ENCODE measurements at regions not wholly inside any gene's neighbourhood (a gene's known extent, or its start where the extent isn't known, plus 50 kb on each side); places are given as distances from the start of the nearest gene placed in this dataset.
"Not testable (repeated sequence)": the region's sequence is repeated elsewhere in the genome, so short reads cannot be mapped to it uniquely, and the experiment has no call there.

DNA sequence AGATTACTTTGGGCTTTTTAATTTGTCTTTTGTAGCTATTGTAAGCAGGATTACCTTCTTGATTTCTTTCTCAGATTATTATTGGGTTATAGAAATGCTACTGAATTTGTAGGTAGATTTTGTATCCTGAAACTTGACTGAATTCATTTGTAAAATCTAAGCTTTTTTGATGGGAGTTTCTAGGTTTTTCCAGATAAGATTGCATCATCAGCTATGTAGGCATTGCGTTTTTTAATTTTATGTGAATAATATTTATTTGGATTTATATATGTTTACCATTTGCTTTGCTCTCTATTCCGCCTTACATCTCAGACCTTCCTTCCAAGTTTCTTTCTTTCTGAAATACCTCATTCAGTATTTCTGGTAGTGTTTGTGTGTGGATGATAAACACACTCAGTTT lies 351.7 kb upstream of the ANKRD30A start:
- Histone ChIP-seq H3K9ac (ENCODE audit: low read depth in 1 of 2, low read length in 2 of 2) (no peak overlapping the region), H3K27ac (ENCODE audit: low read depth, low read length) (no peak overlapping the region), H3K36me3 (ENCODE audit: control insufficient read depth in 1 of 2, insufficient read depth in 2 of 2, low read length in 2 of 2) (no peaks in the 10 kb centered on the region), H3K27me3 (ENCODE audit: control insufficient read depth in 1 of 2, insufficient read depth in 2 of 2, low read length in 2 of 2) (no peaks in the 10 kb centered on the region), H3K9me3 (ENCODE audit: control insufficient read depth in 1 of 2, low read length in 2 of 2) (no peaks in the 10 kb centered on the region), H3K4me3 (ENCODE audit: low read depth in 1 of 2, low read length in 2 of 2) (no peak overlapping the region), H3K4me1 (ENCODE audit: control insufficient read depth in 1 of 2, insufficient read depth in 2 of 2, low read length in 2 of 2) (no peaks in the 10 kb centered on the region)

DNA sequence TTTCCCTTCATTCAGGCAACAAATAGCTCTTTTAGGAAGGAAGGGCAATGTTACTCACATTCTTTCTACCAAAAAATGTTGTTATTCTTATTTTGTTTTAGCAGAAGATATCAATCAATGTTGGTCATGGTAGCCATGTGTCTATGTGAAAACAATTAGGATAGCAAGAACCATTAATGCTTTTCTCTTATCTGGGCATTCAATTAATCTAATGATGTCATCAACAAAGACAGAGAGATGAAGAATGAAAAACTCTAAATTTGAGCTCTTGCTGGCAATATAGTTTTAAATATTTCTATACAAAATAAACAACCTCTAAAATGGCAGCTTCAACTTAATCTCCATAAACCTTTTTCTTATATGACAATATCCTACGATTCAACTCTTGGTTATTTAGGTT lies 353.7 kb upstream of the ANKRD30A start:
- H3K4me1 ChIP-seq (ENCODE audit: control insufficient read depth in 1 of 2, insufficient read depth in 2 of 2, low read length in 2 of 2), result no peaks in the 10 kb centered on the region
- H3K36me3 ChIP-seq (ENCODE audit: control insufficient read depth in 1 of 2, insufficient read depth in 2 of 2, low read length in 2 of 2), result no peaks in the 10 kb centered on the region
- no peaks in the 10 kb centered on the region for H3K27me3 ChIP-seq (ENCODE audit: control insufficient read depth in 1 of 2, insufficient read depth in 2 of 2, low read length in 2 of 2)
- H3K9me3 ChIP-seq (ENCODE audit: control insufficient read depth in 1 of 2, low read length in 2 of 2), result no peaks in the 10 kb centered on the region
- H3K27ac ChIP-seq (ENCODE audit: low read depth, low read length), result no peak overlapping the region
- no peak overlapping the region for H3K9ac ChIP-seq (ENCODE audit: low read depth in 1 of 2, low read length in 2 of 2)
- H3K4me3 ChIP-seq (ENCODE audit: low read depth in 1 of 2, low read length in 2 of 2), result no peak overlapping the region

- not testable (repeated sequence) for H3K27ac ChIP-seq (ENCODE audit: low read depth, low read length); H3K9me3 ChIP-seq (ENCODE audit: control insufficient read depth in 1 of 2, low read length in 2 of 2); H3K36me3 ChIP-seq (ENCODE audit: control insufficient read depth in 1 of 2, insufficient read depth in 2 of 2, low read length in 2 of 2); H3K9ac ChIP-seq (ENCODE audit: low read depth in 1 of 2, low read length in 2 of 2); H3K27me3 ChIP-seq (ENCODE audit: control insufficient read depth in 1 of 2, insufficient read depth in 2 of 2, low read length in 2 of 2); H3K4me3 ChIP-seq (ENCODE audit: low read depth in 1 of 2, low read length in 2 of 2); H3K4me1 ChIP-seq (ENCODE audit: control insufficient read depth in 1 of 2, insufficient read depth in 2 of 2, low read length in 2 of 2)
Observed at GRCh38 chr10:36769741-36770140, 355.7 kb upstream of the ANKRD30A start.

DNA sequence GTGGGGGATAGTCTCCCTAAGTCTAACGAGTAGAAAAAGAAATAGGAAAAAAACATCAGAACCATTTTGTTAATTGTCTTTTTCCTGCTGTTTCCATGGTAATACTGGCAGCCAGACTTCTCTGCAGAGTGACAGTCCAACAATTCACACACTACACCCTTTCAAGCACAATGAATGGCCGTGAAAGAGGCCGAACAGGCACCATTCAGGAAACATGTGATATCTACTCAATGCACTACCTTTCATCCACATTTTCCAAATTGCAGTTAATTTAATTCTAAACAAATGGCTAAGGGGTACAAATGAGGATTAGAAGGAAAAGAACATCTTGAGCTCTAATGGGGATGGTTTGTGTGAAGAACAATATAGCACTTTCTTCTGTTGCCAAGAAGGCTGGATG lies 358.5 kb upstream of the ANKRD30A start:
- no peaks in the 10 kb centered on the region for H3K27me3 ChIP-seq (ENCODE audit: control insufficient read depth in 1 of 2, insufficient read depth in 2 of 2, low read length in 2 of 2)
- no peaks in the 10 kb centered on the region for H3K4me1 ChIP-seq (ENCODE audit: control insufficient read depth in 1 of 2, insufficient read depth in 2 of 2, low read length in 2 of 2)
- H3K36me3 ChIP-seq (ENCODE audit: control insufficient read depth in 1 of 2, insufficient read depth in 2 of 2, low read length in 2 of 2), result no peaks in the 10 kb centered on the region
- H3K9me3 ChIP-seq (ENCODE audit: control insufficient read depth in 1 of 2, low read length in 2 of 2), result peaks cover 0 to 2% of the 10 kb centered on the region in 2 donors
- H3K27ac ChIP-seq (ENCODE audit: low read depth, low read length), result no peak overlapping the region
- H3K9ac ChIP-seq (ENCODE audit: low read depth in 1 of 2, low read length in 2 of 2), result no peak overlapping the region
- no peak overlapping the region for H3K4me3 ChIP-seq (ENCODE audit: low read depth in 1 of 2, low read length in 2 of 2)

DNA sequence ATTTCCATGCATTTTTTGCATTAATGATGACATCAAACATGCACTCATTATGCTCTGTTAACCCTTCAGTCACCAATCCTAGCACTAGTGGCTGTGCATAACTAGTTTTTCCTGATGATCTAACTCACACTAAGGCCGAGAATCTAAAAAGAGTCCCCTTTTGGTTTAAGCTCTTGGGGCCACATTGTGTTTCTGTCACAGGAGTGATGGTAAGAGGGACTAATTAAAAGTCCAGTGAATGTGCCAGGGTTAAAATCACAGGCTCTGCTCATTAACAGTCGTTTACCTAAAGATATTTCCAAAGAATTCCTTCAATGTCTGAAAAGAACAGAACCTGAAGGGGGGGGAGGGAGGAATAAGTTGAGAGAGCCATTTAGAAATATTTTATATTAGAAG lies 359.0 kb upstream of the ANKRD30A start:
- Histone ChIP-seq H3K4me1 (ENCODE audit: control insufficient read depth in 1 of 2, insufficient read depth in 2 of 2, low read length in 2 of 2) (no peaks in the 10 kb centered on the region), H3K27ac (ENCODE audit: low read depth, low read length) (no peak overlapping the region), H3K9ac (ENCODE audit: low read depth in 1 of 2, low read length in 2 of 2) (no peak overlapping the region), H3K27me3 (ENCODE audit: control insufficient read depth in 1 of 2, insufficient read depth in 2 of 2, low read length in 2 of 2) (no peaks in the 10 kb centered on the region), H3K4me3 (ENCODE audit: low read depth in 1 of 2, low read length in 2 of 2) (no peak overlapping the region), H3K36me3 (ENCODE audit: control insufficient read depth in 1 of 2, insufficient read depth in 2 of 2, low read length in 2 of 2) (no peaks in the 10 kb centered on the region), H3K9me3 (ENCODE audit: control insufficient read depth in 1 of 2, low read length in 2 of 2) (peaks cover 0 to 2% of the 10 kb centered on the region in 2 donors)

DNA sequence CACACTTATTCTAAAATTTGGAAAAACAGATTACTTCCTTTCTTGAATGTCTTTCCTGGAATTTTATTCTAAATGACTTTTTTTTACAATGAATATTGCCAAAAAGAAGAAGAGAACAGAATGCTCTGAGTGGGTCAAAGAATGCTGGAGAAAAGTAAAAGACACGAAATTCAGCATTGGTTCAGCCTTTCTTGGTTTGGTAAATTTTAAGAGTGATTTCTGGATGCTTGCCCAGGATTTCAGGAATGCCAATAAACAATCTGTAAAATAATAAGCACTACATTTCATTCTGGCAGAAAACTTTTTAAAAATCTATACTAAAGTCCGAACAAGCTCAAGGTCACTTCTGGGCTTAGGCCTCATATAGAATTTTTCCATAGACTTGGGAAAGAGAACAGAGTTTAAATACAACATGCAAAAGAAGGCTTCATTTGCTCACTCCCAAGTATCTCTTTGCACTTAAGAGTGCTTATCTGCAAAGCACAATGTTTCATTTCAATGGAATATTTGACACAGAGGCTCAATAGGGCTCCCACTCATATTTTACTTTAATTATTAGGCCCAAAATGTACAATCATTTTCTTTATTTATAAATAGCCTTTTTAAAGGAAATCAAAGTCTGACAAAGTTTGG lies 359.5 kb upstream of the ANKRD30A start:
- H3K9me3 ChIP-seq (ENCODE audit: control insufficient read depth in 1 of 2, low read length in 2 of 2), result peaks cover 0 to 2% of the 10 kb centered on the region in 2 donors
- no peak overlapping the region for H3K4me3 ChIP-seq (ENCODE audit: low read depth in 1 of 2, low read length in 2 of 2)
- H3K27ac ChIP-seq (ENCODE audit: low read depth, low read length), result no peak overlapping the region
- H3K4me1 ChIP-seq (ENCODE audit: control insufficient read depth in 1 of 2, insufficient read depth in 2 of 2, low read length in 2 of 2), result no peaks in the 10 kb centered on the region
- no peaks in the 10 kb centered on the region for H3K36me3 ChIP-seq (ENCODE audit: control insufficient read depth in 1 of 2, insufficient read depth in 2 of 2, low read length in 2 of 2)
- no peak overlapping the region for H3K9ac ChIP-seq (ENCODE audit: low read depth in 1 of 2, low read length in 2 of 2)
- no peaks in the 10 kb centered on the region for H3K27me3 ChIP-seq (ENCODE audit: control insufficient read depth in 1 of 2, insufficient read depth in 2 of 2, low read length in 2 of 2)

DNA sequence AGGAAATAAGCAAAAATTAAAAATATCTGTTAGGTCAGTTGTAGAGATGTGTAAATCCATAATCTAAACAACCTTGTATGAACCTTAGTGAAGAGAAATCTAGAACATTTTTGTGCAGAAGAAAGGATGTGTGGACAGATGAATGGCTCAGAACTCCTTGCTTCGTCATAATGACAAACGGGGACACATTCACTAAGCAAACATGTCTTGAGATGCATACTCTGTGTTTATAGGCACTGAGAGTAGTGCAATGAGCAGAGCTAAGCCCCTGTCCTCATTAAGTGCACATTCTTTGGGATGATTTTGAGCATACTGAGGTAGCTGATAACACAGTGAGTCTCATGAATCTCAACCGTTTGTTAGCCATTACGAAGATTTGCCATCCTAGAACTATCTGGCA lies 360.6 kb upstream of the ANKRD30A start:
- Histone ChIP-seq H3K9me3 (ENCODE audit: control insufficient read depth in 1 of 2, low read length in 2 of 2) (peaks cover 0 to 2% of the 10 kb centered on the region in 2 donors), H3K9ac (ENCODE audit: low read depth in 1 of 2, low read length in 2 of 2) (no peak overlapping the region), H3K27me3 (ENCODE audit: control insufficient read depth in 1 of 2, insufficient read depth in 2 of 2, low read length in 2 of 2) (no peaks in the 10 kb centered on the region), H3K4me3 (ENCODE audit: low read depth in 1 of 2, low read length in 2 of 2) (no peak overlapping the region), H3K36me3 (ENCODE audit: control insufficient read depth in 1 of 2, insufficient read depth in 2 of 2, low read length in 2 of 2) (no peaks in the 10 kb centered on the region), H3K4me1 (ENCODE audit: control insufficient read depth in 1 of 2, insufficient read depth in 2 of 2, low read length in 2 of 2) (no peaks in the 10 kb centered on the region), H3K27ac (ENCODE audit: low read depth, low read length) (no peak overlapping the region)

GRCh38 chr10:36761121-36761520 lies 364.3 kb upstream of the ANKRD30A start:
- H3K36me3 ChIP-seq (ENCODE audit: control insufficient read depth in 1 of 2, insufficient read depth in 2 of 2, low read length in 2 of 2), result no peaks in the 10 kb centered on the region
- no peak overlapping the region for H3K9ac ChIP-seq (ENCODE audit: low read depth in 1 of 2, low read length in 2 of 2)
- H3K27ac ChIP-seq (ENCODE audit: low read depth, low read length), result no peak overlapping the region
- peaks cover 0 to 2% of the 10 kb centered on the region in 2 donors for H3K9me3 ChIP-seq (ENCODE audit: control insufficient read depth in 1 of 2, low read length in 2 of 2)
- H3K4me1 ChIP-seq (ENCODE audit: control insufficient read depth in 1 of 2, insufficient read depth in 2 of 2, low read length in 2 of 2), result no peaks in the 10 kb centered on the region
- no peaks in the 10 kb centered on the region for H3K27me3 ChIP-seq (ENCODE audit: control insufficient read depth in 1 of 2, insufficient read depth in 2 of 2, low read length in 2 of 2)
- H3K4me3 ChIP-seq (ENCODE audit: low read depth in 1 of 2, low read length in 2 of 2), result no peak overlapping the region

DNA sequence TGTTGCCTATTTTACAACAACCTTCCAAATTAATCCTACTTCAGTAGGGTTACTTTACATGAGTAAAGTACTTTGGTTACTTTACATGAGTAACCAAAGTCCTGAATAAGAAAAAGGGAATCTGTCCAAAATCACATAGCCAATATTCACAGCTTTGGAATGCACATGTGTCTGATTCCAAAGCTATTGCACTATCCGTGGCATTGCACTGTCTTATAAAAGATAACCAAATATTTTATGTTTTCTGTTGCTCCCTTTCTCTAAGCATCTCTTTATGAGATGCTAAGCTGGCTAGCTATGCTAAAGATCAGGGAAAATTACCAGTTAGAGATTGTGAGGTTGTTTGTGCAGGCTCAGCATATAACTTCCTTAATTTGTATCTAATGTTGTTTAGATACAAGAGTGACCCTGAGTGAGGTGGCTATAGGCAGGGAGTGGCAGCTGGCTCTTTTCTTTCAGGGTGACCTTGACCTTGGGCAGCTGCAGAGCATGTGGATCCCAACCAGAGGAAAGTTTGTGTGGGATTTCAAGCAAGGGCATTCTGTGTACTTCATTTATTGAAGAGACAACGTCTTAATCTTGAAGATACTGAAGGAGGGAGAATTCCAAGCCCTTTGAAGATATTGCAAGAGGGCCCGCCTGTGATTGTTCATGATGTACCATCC lies 366.1 kb upstream of the ANKRD30A start:
- no peaks in the 10 kb centered on the region for H3K36me3 ChIP-seq (ENCODE audit: control insufficient read depth in 1 of 2, insufficient read depth in 2 of 2, low read length in 2 of 2)
- H3K27me3 ChIP-seq (ENCODE audit: control insufficient read depth in 1 of 2, insufficient read depth in 2 of 2, low read length in 2 of 2), result no peaks in the 10 kb centered on the region
- no peak overlapping the region for H3K27ac ChIP-seq (ENCODE audit: low read depth, low read length)
- H3K4me1 ChIP-seq (ENCODE audit: control insufficient read depth in 1 of 2, insufficient read depth in 2 of 2, low read length in 2 of 2), result no peaks in the 10 kb centered on the region
- H3K9me3 ChIP-seq (ENCODE audit: control insufficient read depth in 1 of 2, low read length in 2 of 2), result no peaks in the 10 kb centered on the region
- H3K4me3 ChIP-seq (ENCODE audit: low read depth in 1 of 2, low read length in 2 of 2), result no peak overlapping the region
- no peak overlapping the region for H3K9ac ChIP-seq (ENCODE audit: low read depth in 1 of 2, low read length in 2 of 2)

- Histone ChIP-seq H3K9me3 (ENCODE audit: control insufficient read depth in 1 of 2, low read length in 2 of 2) (peaks cover 0 to 4% of the 10 kb centered on the region in 2 donors), H3K4me1 (ENCODE audit: control insufficient read depth in 1 of 2, insufficient read depth in 2 of 2, low read length in 2 of 2) (no peaks in the 10 kb centered on the region), H3K27ac (ENCODE audit: low read depth, low read length) (no peak overlapping the region), H3K4me3 (ENCODE audit: low read depth in 1 of 2, low read length in 2 of 2) (no peak overlapping the region), H3K27me3 (ENCODE audit: control insufficient read depth in 1 of 2, insufficient read depth in 2 of 2, low read length in 2 of 2) (no peaks in the 10 kb centered on the region), H3K9ac (ENCODE audit: low read depth in 1 of 2, low read length in 2 of 2) (no peak overlapping the region), H3K36me3 (ENCODE audit: control insufficient read depth in 1 of 2, insufficient read depth in 2 of 2, low read length in 2 of 2) (no peaks in the 10 kb centered on the region)
Observed at GRCh38 chr10:36748128-36748871, 377.1 kb upstream of the ANKRD30A start.
